ENCODE measurements at regions not wholly inside any gene's neighbourhood (a gene's known extent, or its start where the extent isn't known, plus 50 kb on each side); places are given as distances from the start of the nearest gene placed in this dataset.
"Not testable (repeated sequence)": the region's sequence is repeated elsewhere in the genome, so short reads cannot be mapped to it uniquely, and the experiment has no call there.

- FAIRE-seq (no peak), DNase-seq (ENCODE audit: low spot score) (no peak)
Observed at GRCh38 chr7:49660976-49661375, 112.5 kb upstream of the VWC2 start.

- not testable (repeated sequence) for FAIRE-seq; DNase-seq (ENCODE audit: low spot score)
Observed at GRCh38 chr7:49665963-49666362, 107.5 kb upstream of the VWC2 start.

DNA sequence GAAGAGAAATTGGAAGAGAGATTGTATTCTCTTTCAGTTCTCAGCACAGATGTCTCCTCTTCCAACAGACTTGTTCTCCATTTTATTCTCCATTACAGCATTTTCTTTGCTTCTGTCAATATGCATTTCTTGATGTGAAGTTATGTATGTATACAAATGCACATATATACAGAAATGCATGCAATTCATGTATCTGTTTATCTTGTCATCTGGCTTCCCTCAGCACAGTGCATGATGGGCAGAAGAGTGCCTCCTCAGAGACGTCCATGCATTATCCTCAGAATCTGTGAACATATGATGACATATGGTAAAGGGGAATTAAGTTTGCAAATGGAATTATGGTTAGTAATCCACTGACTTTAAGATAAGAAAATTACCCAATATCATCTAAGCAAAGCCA lies 106.7 kb upstream of the VWC2 start:
- DNase-seq (ENCODE audit: low spot score), result no peak

DNA sequence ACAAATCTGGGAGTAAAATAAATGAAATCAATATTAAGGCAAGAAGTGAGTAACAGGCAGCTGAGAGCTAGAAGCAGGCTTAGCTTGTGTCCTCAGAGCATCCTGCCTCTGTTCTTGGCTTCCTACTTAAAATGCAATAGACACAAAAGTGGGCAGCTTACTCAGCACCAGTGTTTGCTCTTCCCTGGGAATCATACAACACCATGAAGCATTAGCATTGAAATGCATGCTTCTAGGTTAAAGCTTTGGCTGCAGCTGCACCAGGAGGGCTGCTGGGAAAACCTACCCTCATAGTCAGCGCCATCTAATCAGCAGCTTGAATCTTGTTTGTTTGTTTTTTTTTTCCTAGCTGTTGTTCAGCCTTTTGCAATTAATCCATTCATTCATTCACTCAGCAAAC lies 104.2 kb upstream of the VWC2 start:
- FAIRE-seq (no peak), DNase-seq (ENCODE audit: low spot score) (no peak)

More for the DNA sequence above, 106.7 kb upstream of the VWC2 start:
- FAIRE-seq, result no peak

- FAIRE-seq (no peak), DNase-seq (ENCODE audit: low spot score) (no peak)
Observed at GRCh38 chr7:49669692-49670260, 103.7 kb upstream of the VWC2 start.

GRCh38 chr7:49670991-49671390 lies 102.4 kb upstream of the VWC2 start:
- DNase-seq (ENCODE audit: low spot score) (peak; percentile 81), FAIRE-seq (peak; percentile 77)

- no peak for DNase-seq (ENCODE audit: low spot score)
- FAIRE-seq, result no peak
Observed at GRCh38 chr7:49692516-49692915, 80.9 kb upstream of the VWC2 start.

DNA sequence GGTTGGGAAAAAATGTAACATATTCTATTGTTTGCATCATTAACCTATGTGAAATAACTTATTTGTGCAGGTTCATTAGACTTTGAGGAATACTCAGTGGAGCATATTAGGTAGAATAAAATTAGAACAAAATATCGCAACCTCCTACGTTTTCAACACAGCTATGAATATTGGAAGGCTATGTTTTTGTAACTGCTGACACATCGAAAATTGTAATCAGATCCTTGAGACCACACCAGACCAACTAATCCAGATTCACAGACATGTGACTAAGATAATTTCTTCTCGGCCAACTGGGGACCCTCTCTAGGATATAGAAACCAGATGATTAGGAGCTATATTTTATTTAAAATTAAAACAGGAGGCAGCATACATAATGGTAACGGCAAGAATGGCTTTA lies 77.5 kb upstream of the VWC2 start:
- DNase-seq (ENCODE audit: low spot score) (no peak), FAIRE-seq (no peak)

GRCh38 chr7:49700841-49701240 lies 72.6 kb upstream of the VWC2 start:
- DNase-seq (ENCODE audit: low spot score) (no peak), FAIRE-seq (no peak)

DNA sequence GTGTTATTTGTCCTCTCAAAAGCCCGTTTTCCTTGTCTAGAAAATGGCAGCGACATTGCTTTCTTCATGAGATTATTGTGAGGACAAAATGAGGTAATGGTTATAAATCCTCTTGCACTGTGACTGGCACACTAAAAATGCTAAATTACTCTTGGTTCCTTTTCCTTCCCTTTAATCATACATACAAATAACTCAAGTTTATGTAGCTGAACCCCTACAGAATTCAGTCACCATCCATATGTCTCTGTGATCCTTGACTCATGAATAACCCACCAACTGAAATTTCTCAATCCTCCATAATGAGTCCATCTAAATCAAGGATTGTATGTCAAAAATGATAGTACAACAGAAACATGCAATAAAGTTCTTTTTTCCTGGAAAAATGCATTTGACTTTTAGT lies 71.3 kb upstream of the VWC2 start:
- no peak for DNase-seq (ENCODE audit: low spot score)
- FAIRE-seq, result no peak

DNA sequence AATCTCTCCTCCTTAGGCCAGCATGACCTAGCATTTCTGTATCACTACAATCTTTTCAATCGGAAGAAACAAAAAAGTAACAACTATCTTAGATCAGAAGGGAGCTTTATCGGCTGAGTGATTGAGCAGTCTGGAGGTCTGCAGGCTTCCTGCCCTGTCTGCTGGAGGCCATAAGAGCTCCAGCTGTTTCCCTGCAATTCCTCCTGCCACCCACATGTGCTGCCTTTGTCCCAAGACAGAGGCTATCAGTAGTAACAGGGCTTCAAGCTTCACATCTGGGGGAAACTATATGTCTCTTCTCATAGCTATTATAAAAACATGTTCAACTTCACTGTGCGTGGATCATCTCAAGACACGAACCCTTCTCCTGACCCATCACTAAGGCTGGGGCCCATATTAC lies 70.1 kb upstream of the VWC2 start:
- FAIRE-seq, result no peak

GRCh38 chr7:49703881-49704280 lies 69.6 kb upstream of the VWC2 start:
- FAIRE-seq (no peak), DNase-seq (ENCODE audit: low spot score) (no peak)

More for the DNA sequence above, 70.1 kb upstream of the VWC2 start:
- DNase-seq (ENCODE audit: low spot score), result no peak

DNA sequence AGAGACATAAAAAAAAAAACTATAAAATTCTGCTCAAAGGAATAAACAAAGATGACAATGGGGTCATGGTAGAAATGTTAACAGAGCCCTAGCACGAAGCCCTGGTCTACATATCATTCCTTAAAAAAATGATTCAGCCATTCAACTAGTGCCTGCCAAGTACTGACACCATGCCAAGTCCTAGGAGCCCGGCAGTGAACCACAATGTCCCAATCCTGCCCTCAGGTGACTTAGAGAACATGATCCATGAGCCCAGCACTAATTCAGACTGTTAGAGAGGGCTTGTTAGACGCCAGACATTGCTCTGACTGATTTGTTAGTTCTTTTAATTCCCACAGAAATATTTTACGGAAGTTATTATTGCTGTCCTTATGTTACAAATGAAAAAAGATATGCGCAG lies 67.3 kb upstream of the VWC2 start:
- DNase-seq (ENCODE audit: low spot score) (no peak), FAIRE-seq (no peak)

- FAIRE-seq, result no peak
- no peak for DNase-seq (ENCODE audit: low spot score)
Observed at GRCh38 chr7:49707891-49708290, 65.5 kb upstream of the VWC2 start.

GRCh38 chr7:49708590-49708989 lies 64.8 kb upstream of the VWC2 start:
- FAIRE-seq (no peak), DNase-seq (ENCODE audit: low spot score) (no peak)

GRCh38 chr7:49711072-49711723 lies 62.2 kb upstream of the VWC2 start:
- not testable (repeated sequence) for FAIRE-seq; DNase-seq (ENCODE audit: low spot score)

GRCh38 chr7:49714182-49714581 lies 59.3 kb upstream of the VWC2 start:
- no peak for DNase-seq (ENCODE audit: low spot score)
- no peak for FAIRE-seq

GRCh38 chr7:49715486-49715885 lies 58.0 kb upstream of the VWC2 start:
- DNase-seq (ENCODE audit: low spot score) (no peak), FAIRE-seq (no peak)

DNA sequence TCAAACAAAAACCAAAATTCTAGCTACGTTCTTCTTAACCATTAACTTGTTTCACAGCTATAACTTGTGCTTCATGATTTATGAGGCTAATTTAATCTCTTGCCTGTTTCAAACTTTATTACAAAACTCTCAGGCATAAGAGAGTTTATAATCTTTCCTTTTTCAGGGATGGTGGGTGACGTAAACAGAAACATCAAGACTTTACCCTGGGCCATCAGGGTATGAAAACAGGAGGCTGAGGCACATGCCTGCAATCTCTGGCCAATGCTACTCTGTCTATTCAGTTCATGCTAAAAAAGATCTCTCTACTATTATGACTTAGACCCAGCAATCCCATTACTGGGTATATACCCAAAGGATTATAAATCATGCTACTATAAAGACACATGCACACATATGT lies 55.9 kb upstream of the VWC2 start:
- no peak for DNase-seq (ENCODE audit: low spot score)
- FAIRE-seq, result no peak

- DNase-seq (ENCODE audit: low spot score) (no peak), FAIRE-seq (no peak)
Observed at GRCh38 chr7:49718760-49719159, 54.7 kb upstream of the VWC2 start.

DNA sequence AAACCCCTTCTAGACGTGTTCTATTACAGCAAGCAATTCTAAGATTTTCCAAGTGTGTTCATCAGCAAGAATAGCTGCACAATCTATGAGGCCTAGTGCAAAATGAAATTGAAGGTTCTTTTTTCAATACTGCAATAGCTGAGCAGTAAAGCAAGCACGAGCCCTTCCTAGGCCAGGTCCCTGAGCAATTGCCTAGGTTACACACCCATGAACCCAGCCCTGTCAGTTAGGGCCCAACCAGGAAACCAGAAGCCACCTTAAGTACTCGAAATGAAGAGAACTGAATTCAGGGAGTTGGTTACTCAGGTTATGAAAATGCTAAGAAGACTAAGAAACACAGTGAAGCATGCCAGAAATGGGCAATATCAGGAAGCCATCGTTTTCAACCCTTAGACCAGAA lies 52.0 kb upstream of the VWC2 start:
- FAIRE-seq, result no peak

More for the DNA sequence above, 52.0 kb upstream of the VWC2 start:
- DNase-seq (ENCODE audit: low spot score), result no peak
